Mesothelial cell of epicardium (in vitro differentiated cells): ENCODE measurements at regions not wholly inside any gene's neighbourhood (a gene's known extent, or its start where the extent isn't known, plus 50 kb on each side); places are given as distances from the start of the nearest gene placed in this dataset.

Source experiments
- DNase-seq, 2 experiments: peaks; one replicate each; pipeline ENCODE4 v3.0.0; 2021; ENCODE audit warnings: low spot score in 2 of 2; ENCODE audit not compliant: unreplicated experiment in 2 of 2
- H3K27ac Mint-ChIP-seq: 2 replicates; pipeline ENCODE4 v1.8.0; 2021; ENCODE audit warnings: mixed read lengths
- H3K27me3 Mint-ChIP-seq: 2 replicates; pipeline ENCODE4 v1.8.0; 2021; ENCODE audit warnings: low read depth, mixed read lengths
- H3K36me3 Mint-ChIP-seq: 2 replicates; pipeline ENCODE4 v1.8.0; 2021; ENCODE audit warnings: mixed read lengths
- H3K4me1 Mint-ChIP-seq: 2 replicates; pipeline ENCODE4 v1.8.0; 2021; ENCODE audit warnings: mixed read lengths
- H3K4me3 Mint-ChIP-seq: 2 replicates; pipeline ENCODE4 v1.8.0; 2021; ENCODE audit warnings: mild to moderate bottlenecking, moderate library complexity, mixed read lengths
- H3K9me3 Mint-ChIP-seq: 2 replicates; pipeline ENCODE4 v1.8.0; 2021; ENCODE audit warnings: mixed read lengths
- TF ChIP-seq, protein P1 (sequence below): fragments of 200-600 bp; sonication (generic); IDR thresholded peaks from one replicate; pipeline ENCODE4 v1.5.0; 2021; ENCODE audit warnings: antibody characterized with exemption; ENCODE audit not compliant: unreplicated experiment

DNA sequence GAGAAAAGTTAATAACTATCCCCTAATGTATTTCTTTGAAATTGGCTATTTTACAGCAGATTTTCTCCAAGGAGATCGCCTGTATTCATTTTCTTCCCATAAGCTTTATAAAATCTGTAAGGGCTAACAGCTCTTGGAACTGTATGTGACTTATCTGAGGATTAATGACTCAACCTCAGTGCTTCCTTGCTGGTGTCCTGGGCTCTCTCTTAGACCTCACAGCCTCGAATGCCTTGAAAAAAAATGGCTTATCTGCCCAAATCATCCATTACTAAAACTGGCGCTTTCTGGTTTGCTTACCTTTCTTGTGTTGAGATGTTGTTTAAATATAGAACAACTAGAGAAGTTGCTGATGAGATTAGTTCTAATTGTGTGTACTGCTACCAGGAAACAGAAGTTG lies 713.6 kb downstream of the SLC4A3 start:
- TF ChIP-seq, protein P1, sequence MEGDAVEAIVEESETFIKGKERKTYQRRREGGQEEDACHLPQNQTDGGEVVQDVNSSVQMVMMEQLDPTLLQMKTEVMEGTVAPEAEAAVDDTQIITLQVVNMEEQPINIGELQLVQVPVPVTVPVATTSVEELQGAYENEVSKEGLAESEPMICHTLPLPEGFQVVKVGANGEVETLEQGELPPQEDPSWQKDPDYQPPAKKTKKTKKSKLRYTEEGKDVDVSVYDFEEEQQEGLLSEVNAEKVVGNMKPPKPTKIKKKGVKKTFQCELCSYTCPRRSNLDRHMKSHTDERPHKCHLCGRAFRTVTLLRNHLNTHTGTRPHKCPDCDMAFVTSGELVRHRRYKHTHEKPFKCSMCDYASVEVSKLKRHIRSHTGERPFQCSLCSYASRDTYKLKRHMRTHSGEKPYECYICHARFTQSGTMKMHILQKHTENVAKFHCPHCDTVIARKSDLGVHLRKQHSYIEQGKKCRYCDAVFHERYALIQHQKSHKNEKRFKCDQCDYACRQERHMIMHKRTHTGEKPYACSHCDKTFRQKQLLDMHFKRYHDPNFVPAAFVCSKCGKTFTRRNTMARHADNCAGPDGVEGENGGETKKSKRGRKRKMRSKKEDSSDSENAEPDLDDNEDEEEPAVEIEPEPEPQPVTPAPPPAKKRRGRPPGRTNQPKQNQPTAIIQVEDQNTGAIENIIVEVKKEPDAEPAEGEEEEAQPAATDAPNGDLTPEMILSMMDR, result no peak
- Mint-ChIP-seq H3K4me3 (no peak overlapping the region), H3K27me3 (no peaks in the 10 kb centered on the region), H3K27ac (no peak overlapping the region), H3K4me1 (peaks cover 14% of the 10 kb centered on the region), H3K9me3 (peaks cover 7% of the 10 kb centered on the region), H3K36me3 (no peaks in the 10 kb centered on the region)
- DNase-seq, result no peak

DNA sequence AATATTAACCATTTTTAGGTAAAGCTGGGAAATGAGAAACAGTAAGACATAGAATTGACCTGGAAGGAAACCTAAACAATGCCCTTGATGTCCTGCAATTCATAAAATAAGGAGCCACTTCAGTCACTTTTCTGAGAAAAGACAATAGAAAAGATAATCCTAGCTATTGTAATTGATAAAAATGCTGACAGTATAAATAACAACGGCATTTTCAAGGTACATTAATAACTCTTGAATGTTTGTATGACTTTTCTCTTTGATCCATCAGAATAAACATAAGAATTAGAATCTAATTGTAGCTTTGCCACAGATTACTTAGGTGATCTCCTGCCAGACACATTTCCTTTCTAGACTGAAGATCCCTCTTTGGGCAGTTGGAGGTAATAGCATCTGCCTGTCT lies 719.5 kb downstream of the SLC4A3 start:
- H3K9me3 Mint-ChIP-seq, result peaks cover 7% of the 10 kb centered on the region
- peaks cover 11% of the 10 kb centered on the region for H3K4me1 Mint-ChIP-seq
- no peak overlapping the region for H3K27ac Mint-ChIP-seq
- no peaks in the 10 kb centered on the region for H3K36me3 Mint-ChIP-seq
- TF ChIP-seq, protein P1, result no peak
- no peak overlapping the region for H3K4me3 Mint-ChIP-seq
- no peaks in the 10 kb centered on the region for H3K27me3 Mint-ChIP-seq
- no peak for DNase-seq

DNA sequence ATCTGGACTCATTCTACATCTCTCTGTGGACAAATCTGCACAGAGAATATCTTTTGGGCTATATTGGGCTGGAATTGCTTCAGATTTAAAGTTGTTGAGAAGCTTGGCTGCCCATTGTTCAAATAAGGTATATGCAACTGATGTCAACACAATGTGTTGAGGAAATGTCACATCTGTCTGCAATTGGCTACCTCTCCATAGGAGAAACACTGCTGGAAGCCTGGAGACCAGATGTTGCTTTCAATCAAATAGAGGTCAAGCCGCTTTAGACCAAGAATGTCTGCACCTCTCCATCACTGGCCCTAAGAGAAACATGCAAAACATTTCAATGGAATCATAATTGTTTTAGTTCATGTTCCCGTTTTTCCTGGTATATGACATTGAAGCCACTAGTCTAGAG lies 720.2 kb downstream of the SLC4A3 start:
- Mint-ChIP-seq H3K27ac (no peak overlapping the region), H3K4me1 (peaks cover 11% of the 10 kb centered on the region), H3K36me3 (no peaks in the 10 kb centered on the region), H3K27me3 (no peaks in the 10 kb centered on the region), H3K9me3 (peaks cover 7% of the 10 kb centered on the region), H3K4me3 (no peak overlapping the region)
- TF ChIP-seq, protein P1, result no peak
- DNase-seq, result no peak

DNA sequence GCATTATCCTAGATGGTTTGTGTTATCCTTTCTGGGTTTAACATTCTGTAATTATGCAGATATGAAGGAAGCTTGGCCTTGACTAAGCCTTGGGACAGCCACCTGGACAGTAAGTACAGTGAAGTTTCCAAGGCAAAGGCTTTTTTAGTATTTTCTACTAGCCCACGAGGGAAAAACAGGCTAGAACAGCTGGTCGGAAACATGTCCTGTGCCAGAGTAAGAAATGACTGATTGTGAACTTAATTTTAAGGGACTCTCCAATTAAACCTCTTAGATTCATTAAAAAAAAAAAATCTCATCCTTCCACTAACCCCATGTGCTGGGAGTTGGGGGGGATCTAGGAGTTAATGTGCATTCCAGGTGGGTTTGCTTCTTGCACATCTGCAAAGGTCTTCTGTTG lies 720.8 kb downstream of the SLC4A3 start:
- H3K4me3 Mint-ChIP-seq, result no peak overlapping the region
- no peaks in the 10 kb centered on the region for H3K36me3 Mint-ChIP-seq
- no peak for DNase-seq
- H3K9me3 Mint-ChIP-seq, result peaks cover 2% of the 10 kb centered on the region
- no peaks in the 10 kb centered on the region for H3K27me3 Mint-ChIP-seq
- peaks cover 11% of the 10 kb centered on the region for H3K4me1 Mint-ChIP-seq
- TF ChIP-seq, protein P1, result no peak
- no peak overlapping the region for H3K27ac Mint-ChIP-seq

DNA sequence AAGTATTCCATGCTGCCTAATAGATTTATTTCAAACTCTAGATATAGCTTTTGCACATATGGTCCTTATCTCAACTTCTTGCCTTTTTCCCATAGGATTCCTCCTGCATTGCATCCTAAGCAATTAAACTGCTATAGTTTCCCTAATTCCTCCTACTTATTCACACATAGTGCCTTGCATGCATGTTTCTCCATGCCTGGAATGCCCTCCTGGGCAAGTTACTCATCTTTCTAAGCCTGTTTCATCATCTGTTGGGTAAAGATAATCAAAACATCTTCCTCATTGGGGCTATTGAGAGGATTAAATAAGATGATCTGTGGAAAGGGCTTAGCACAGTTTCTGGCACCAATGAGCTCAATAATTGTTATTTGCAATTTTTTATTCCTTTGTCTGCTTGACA lies 726.5 kb downstream of the SLC4A3 start:
- no peak overlapping the region for H3K27ac Mint-ChIP-seq
- no peak for DNase-seq

More for the DNA sequence above, 726.5 kb downstream of the SLC4A3 start:
- no peaks in the 10 kb centered on the region for H3K36me3 Mint-ChIP-seq
- no peak overlapping the region for H3K4me3 Mint-ChIP-seq
- H3K4me1 Mint-ChIP-seq, result peaks cover 8% of the 10 kb centered on the region
- TF ChIP-seq, protein P1, result no peak
- no peaks in the 10 kb centered on the region for H3K9me3 Mint-ChIP-seq
- H3K27me3 Mint-ChIP-seq, result no peaks in the 10 kb centered on the region
